IMR-90 (cell line): ENCODE measurements at regions not wholly inside any gene's neighbourhood (a gene's known extent, or its start where the extent isn't known, plus 50 kb on each side); places are given as distances from the start of the nearest gene placed in this dataset.
A peak's percentile ranks its signal among the peaks of the same experiment; 100 is the strongest.
"Not testable (repeated sequence)": the region's sequence is repeated elsewhere in the genome, so short reads cannot be mapped to it uniquely, and the experiment has no call there.

ENCODE experiments used
- ATAC-seq: fragments of 200-7000 bp; cut with Tn5 transposase; 2 replicates; pipeline ENCODE4 v1.9.1; 2020; ENCODE audit warnings: low read depth, mild to moderate bottlenecking, moderate library complexity
- BruUV-seq: library from RNA; stranded (reverse); fragments of 400-500 nt; replicated peaks from 2 replicates; lab custom pipeline; 2021; lab: Mats Ljungman, UMichigan
- CTCF ChIA-PET: fragments of 300-600 bp; formaldehyde crosslinking; extraction: SDS; loops from one replicate; lab custom pipeline; 2021; ENCODE audit warnings: antibody characterized with exemption; lab: Yijun Ruan, JAX
- POLR2A ChIA-PET: fragments of 300-600 bp; sonication (Branson Sonifier 250); formaldehyde crosslinking; loops from one replicate; lab custom pipeline; 2022; ENCODE audit warnings: antibody characterized with exemption; ENCODE audit not compliant: unreplicated experiment; lab: Charles Lee
- DNase-seq: peaks from one replicate; pipeline ENCODE4 v3.0.0; 2013
- H2AFZ ChIP-seq: replicated peaks from 2 replicates; pipeline ENCODE3; 2013; ENCODE audit warnings: low read length, mild to moderate bottlenecking; ENCODE audit not compliant: poor library complexity
- H2AK5ac ChIP-seq: 2 replicates; pipeline ENCODE4 v1.6.1; 2013; ENCODE audit warnings: low read depth, low read length, inconsistent platforms
- H2AK9ac ChIP-seq: replicated peaks from 2 replicates; pipeline ENCODE3; 2013; ENCODE audit warnings: mild to moderate bottlenecking, low read depth, low read length, moderate library complexity; ENCODE audit not compliant: poor library complexity
- H2BK120ac ChIP-seq: 2 replicates; pipeline ENCODE4 v1.6.1; 2013; ENCODE audit warnings: low read depth, low read length, inconsistent platforms
- H2BK15ac ChIP-seq: 3 replicates; pipeline ENCODE4 v1.6.1; 2013; ENCODE audit warnings: low read depth, low read length, inconsistent platforms
- H2BK20ac ChIP-seq: 2 replicates; pipeline ENCODE4 v1.6.1; 2013; ENCODE audit warnings: low read depth, mild to moderate bottlenecking, inconsistent platforms, low read length, moderate library complexity
- H2BK5ac ChIP-seq: 2 replicates; pipeline ENCODE4 v1.6.1; 2013; ENCODE audit warnings: mild to moderate bottlenecking, low read depth, low read length, inconsistent platforms; ENCODE audit not compliant: poor library complexity, severe bottlenecking
- H3K14ac ChIP-seq: replicated peaks from 2 replicates; pipeline ENCODE4 v1.6.1; 2013; ENCODE audit warnings: low read depth, low read length, inconsistent platforms
- H3K18ac ChIP-seq: 2 replicates; pipeline ENCODE4 v1.6.1; 2013; ENCODE audit warnings: low read depth, low read length, control low read depth
- H3K23ac ChIP-seq: 2 replicates; pipeline ENCODE4 v1.6.1; 2013; ENCODE audit warnings: low read depth, low read length, inconsistent platforms
- H3K27ac ChIP-seq: 2 replicates; pipeline ENCODE4 v1.5.1; 2013; ENCODE audit warnings: mild to moderate bottlenecking, control low read depth, low read length; ENCODE audit not compliant: insufficient read depth
- H3K27me3 ChIP-seq: 2 replicates; pipeline ENCODE4 v1.6.1; 2013; ENCODE audit warnings: low read length; ENCODE audit not compliant: control insufficient read depth, insufficient read depth
- H3K36me3 ChIP-seq: 2 replicates; pipeline ENCODE4 v1.6.1; 2013; ENCODE audit warnings: low read length, mixed read lengths; ENCODE audit not compliant: control insufficient read depth, insufficient read depth
- H3K4ac ChIP-seq: 2 replicates; pipeline ENCODE4 v1.6.1; 2013; ENCODE audit warnings: low read depth, low read length, inconsistent platforms
- H3K4me1 ChIP-seq: 2 replicates; pipeline ENCODE4 v1.6.1; 2013; ENCODE audit warnings: low read length, mixed read lengths; ENCODE audit not compliant: control insufficient read depth, insufficient read depth
- H3K4me2 ChIP-seq: 2 replicates; pipeline ENCODE4 v1.6.1; 2013; ENCODE audit warnings: low read depth, mild to moderate bottlenecking, control low read depth, low read length, moderate library complexity
- H3K4me3 ChIP-seq: 2 replicates; pipeline ENCODE4 v1.5.1; 2013; ENCODE audit warnings: low read depth, mild to moderate bottlenecking, control low read depth, low read length, moderate library complexity; ENCODE audit not compliant: insufficient read depth
- H3K56ac ChIP-seq: 2 replicates; pipeline ENCODE4 v1.6.1; 2013; ENCODE audit warnings: low read length, inconsistent platforms; ENCODE audit not compliant: insufficient read depth; ENCODE audit errors: extremely low read depth
- H3K79me1 ChIP-seq, 2 experiments: 2 replicates each; pipeline ENCODE4 v1.6.1; 2013; ENCODE audit warnings: low read length in 2 of 2, inconsistent platforms in 1 of 2, low read depth in 1 of 2
- H3K9ac ChIP-seq: 2 replicates; pipeline ENCODE4 v1.6.1; 2013; ENCODE audit warnings: low read depth, low read length, control low read depth
- H3K9me1 ChIP-seq: 2 replicates; pipeline ENCODE4 v1.6.1; 2013; ENCODE audit warnings: low read length, inconsistent platforms; ENCODE audit not compliant: insufficient read depth
- H3K9me3 ChIP-seq: 2 replicates; pipeline ENCODE4 v1.6.1; 2013; ENCODE audit warnings: low read length; ENCODE audit not compliant: control insufficient read depth, insufficient read depth
- H4K20me1 ChIP-seq: 2 replicates; pipeline ENCODE4 v1.6.1; 2013; ENCODE audit warnings: low read length, inconsistent platforms; ENCODE audit not compliant: insufficient read depth
- H4K5ac ChIP-seq: 2 replicates; pipeline ENCODE4 v1.6.1; 2013; ENCODE audit warnings: mild to moderate bottlenecking, low read depth, low read length, control low read depth
- H4K8ac ChIP-seq, 2 experiments: 2 replicates each; pipeline ENCODE4 v1.6.1; 2013; ENCODE audit warnings: low read depth in 2 of 2, low read length in 2 of 2, control low read depth in 1 of 2, inconsistent platforms in 1 of 2
- H4K91ac ChIP-seq: 2 replicates; pipeline ENCODE4 v1.6.1; 2013; ENCODE audit warnings: low read depth, low read length, inconsistent platforms; ENCODE audit not compliant: insufficient read depth
- BHLHE40 ChIP-seq: fragments of 150-350 bp; IDR thresholded peaks from 2 replicates; pipeline ENCODE4 v1.6.1; 2016; ENCODE audit warnings: mild to moderate bottlenecking, low read depth, low read length
- CEBPB ChIP-seq: IDR thresholded peaks from 2 replicates; pipeline ENCODE4 v1.6.1; 2012; ENCODE audit warnings: low read depth, low read length, improper control_type of control experiment
- FOS ChIP-seq: fragments of 150-350 bp; IDR thresholded peaks from 2 replicates; pipeline ENCODE4 v1.6.1; 2016; ENCODE audit warnings: low read depth, low read length
- MAZ ChIP-seq: IDR thresholded peaks from 2 replicates; pipeline ENCODE4 v1.6.1; 2012; ENCODE audit warnings: low read depth, mild to moderate bottlenecking, low read length, improper control_type of control experiment, moderate library complexity, borderline replicate concordance
- NFE2L2 ChIP-seq: fragments of 150-350 bp; IDR thresholded peaks from 2 replicates; pipeline ENCODE4 v1.6.1; 2016; ENCODE audit warnings: low read depth, mild to moderate bottlenecking, low read length
- WGBS, 2 experiments: methylation state at CpG; one replicate each; pipeline versions ENCODE4 v1.1.5 to v1.1.7; 2013; ENCODE audit warnings: missing lambda C conversion rate in 2 of 2; ENCODE audit not compliant: insufficient read length in 1 of 2; ENCODE audit errors: extremely low coverage in 2 of 2; 5-methylcytosine and 5-hydroxymethylcytosine counted together
- dilution Hi-C: fragments of 300-500 bp; cut with HindIII; formaldehyde crosslinking; loops from one replicate; pipeline ENCODE4 v1.14.3; 2018; ENCODE audit warnings: low sequenced_read_pairs; ENCODE audit not compliant: unreplicated experiment
- in situ Hi-C: fragments of 300-500 bp; cut with MboI; formaldehyde crosslinking; loops from 3 replicates; pipeline ENCODE4 v1.14.3; 2019; ENCODE audit warnings: low sequenced_read_pairs, inconsistent platforms, mixed read lengths
- intact Hi-C: fragments of 100-400 bp; cut with micrococcal nuclease; formaldehyde crosslinking; loops from 2 replicates; pipeline ENCODE4 v1.10.0; 2022

DNA sequence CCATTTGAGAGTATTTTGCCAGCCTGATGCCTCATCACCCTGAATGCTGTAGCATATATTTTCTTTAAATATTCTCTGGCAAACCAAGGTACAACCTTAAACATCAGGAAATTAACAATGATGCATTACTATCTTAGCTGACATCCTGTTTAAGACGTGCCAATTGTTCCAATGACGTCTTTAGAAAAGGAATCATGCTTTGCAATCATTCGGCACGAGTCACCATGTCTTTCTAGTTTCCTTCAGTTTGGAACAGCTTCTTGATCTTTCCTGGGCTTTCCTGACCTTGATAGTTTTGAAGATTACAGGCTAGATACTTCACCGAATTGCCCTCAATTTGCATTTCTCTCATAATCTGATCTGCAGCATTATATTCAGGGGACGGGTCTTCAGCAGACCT lies 88.2 kb upstream of the GLI2 start:
- no peaks in the 10 kb centered on the region for H3K79me1 ChIP-seq
- no peak overlapping the region; the same call in none of the 2 replicates for H3K4ac ChIP-seq
- no peak overlapping the region for H3K56ac ChIP-seq
- H3K9me1 ChIP-seq, result 0 out of 2 replicates have a peak, but pooled peaks cover 3% of the 10 kb centered on the region
- no peak overlapping the region for H2AK5ac ChIP-seq
- H3K9me3 ChIP-seq, result peaks cover 18% of the 10 kb centered on the region
- no peak overlapping the region for H3K23ac ChIP-seq
- no TSS peak for BruUV-seq
- H2AK9ac ChIP-seq, result no peak overlapping the region
- peak overlapping the region; percentile 61; the same call in 1 of the 2 replicates for H2BK120ac ChIP-seq
- 0 out of 2 replicates have a peak overlapping the region, but pooled peaks have one; percentile 56 for H3K27ac ChIP-seq
- CTCF ChIA-PET, result no interaction called here
- intact Hi-C loops (no loop called here), in situ Hi-C loops (no loop called here), dilution Hi-C loops (no loop called here)
- POLR2A ChIA-PET, result no interaction called here
- no CpG with 5 or more reads among the region's 6 CpGs for WGBS, 2 experiments
- peaks cover 2% of the 10 kb centered on the region; the same call in 1 of the 2 replicates for H3K4me1 ChIP-seq
- no peaks in the 10 kb centered on the region; the same call in 1 of the 2 replicates for H3K27me3 ChIP-seq
- 0 out of 2 replicates have a peak overlapping the region, but pooled peaks have one; percentile 29 for H2BK20ac ChIP-seq
- H2AFZ ChIP-seq, result no peak overlapping the region
- H3K14ac ChIP-seq, result no peak overlapping the region
- no peaks in the 10 kb centered on the region for H4K20me1 ChIP-seq
- peak overlapping the region; percentile 2 to 39; a peak in 2 of 4 replicates for H4K8ac ChIP-seq
- peak overlapping the region; percentile 79 for H2BK5ac ChIP-seq
- ATAC-seq (no peak; the same call in 1 of the 2 replicates), DNase-seq (peak; percentile 89)
- TF ChIP-seq MAZ (no peak), FOS (0 out of 2 replicates have a peak, but pooled peaks have one; percentile 21), BHLHE40 (peak; percentile 34; the same call in 1 of the 2 replicates), NFE2L2 (no peak), CEBPB (peak; percentile 25; the same call in 1 of the 2 replicates)
- no peak overlapping the region for H2BK15ac ChIP-seq
- H4K5ac ChIP-seq, result peak overlapping the region; percentile 60; the same call in 1 of the 2 replicates
- peak overlapping the region; percentile 40; the same call in 1 of the 2 replicates for H3K18ac ChIP-seq
- no peaks in the 10 kb centered on the region for H3K36me3 ChIP-seq
- H3K4me3 ChIP-seq, result no peak overlapping the region
- H4K91ac ChIP-seq, result no peak overlapping the region; the same call in 1 of the 2 replicates
- H3K9ac ChIP-seq, result no peak overlapping the region
- H3K4me2 ChIP-seq, result peak overlapping the region; percentile 59; the same call in 1 of the 2 replicates

DNA sequence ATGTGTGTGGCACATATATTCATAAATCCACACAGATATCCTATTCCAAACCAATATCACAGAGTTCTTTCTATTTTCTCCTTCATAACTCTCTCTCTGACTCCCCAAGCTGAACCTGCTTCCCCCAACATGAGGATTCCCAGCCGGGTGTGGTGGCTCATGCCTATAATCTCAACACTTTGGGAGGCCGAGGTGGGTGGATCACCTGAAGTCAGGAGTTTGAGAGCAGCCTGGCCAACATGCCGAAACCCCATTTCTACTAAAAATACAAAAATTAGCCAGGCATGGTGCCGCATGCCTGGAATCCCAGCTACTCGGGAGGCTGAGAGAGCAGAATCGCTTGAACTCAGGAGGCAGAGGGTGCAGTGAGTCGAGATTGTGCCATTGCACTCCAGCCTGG lies 86.3 kb upstream of the GLI2 start:
- no CpG with 5 or more reads among the region's 7 CpGs for WGBS, 2 experiments
- H3K14ac ChIP-seq, H2AK9ac ChIP-seq, H3K9ac ChIP-seq, POLR2A ChIA-PET, intact Hi-C loops, H3K4ac ChIP-seq, H3K27ac ChIP-seq, H4K5ac ChIP-seq, H2BK120ac ChIP-seq, H3K27me3 ChIP-seq, H2BK20ac ChIP-seq, ATAC-seq, H2BK5ac ChIP-seq, H3K56ac ChIP-seq, CTCF ChIA-PET, BruUV-seq, DNase-seq, H3K4me2 ChIP-seq, in situ Hi-C loops, H3K4me3 ChIP-seq, H3K9me1 ChIP-seq, H4K8ac ChIP-seq, dilution Hi-C loops, H4K20me1 ChIP-seq, H3K18ac ChIP-seq, H2BK15ac ChIP-seq, H2AK5ac ChIP-seq, H2AFZ ChIP-seq, H3K79me1 ChIP-seq, H3K4me1 ChIP-seq, H4K91ac ChIP-seq, H3K36me3 ChIP-seq, H3K23ac ChIP-seq: not testable (repeated sequence)
- H3K9me3 ChIP-seq, result peaks cover 18% of the 10 kb centered on the region
